Thyroid gland (tissue), 4 donors: ENCODE measurements at regions not wholly inside any gene's neighbourhood (a gene's known extent, or its start where the extent isn't known, plus 50 kb on each side); places are given as distances from the start of the nearest gene placed in this dataset.

ENCODE experiments used
- POLR2A ChIP-seq, 2 donors: fragments of 450-650 bp; IDR thresholded peaks; one replicate each; pipeline ENCODE4 v1.6.1; 2017; ENCODE audit warnings: antibody characterized with exemption in 2 of 2, mild to moderate bottlenecking in 2 of 2, moderate library complexity in 1 of 2
- TF ChIP-seq, protein P1 (sequence below), 6 experiments: fragments of 200-600 bp in 3 of 6; fragments of 450-650 bp in 3 of 6; sonication (generic) in 3 of 6; IDR thresholded peaks; one replicate each; pipeline ENCODE4 v1.5.1; 2016 to 2019; ENCODE audit warnings: antibody characterized with exemption in 6 of 6, mild to moderate bottlenecking in 2 of 6, inconsistent platforms in 1 of 6, moderate library complexity in 1 of 6

DNA sequence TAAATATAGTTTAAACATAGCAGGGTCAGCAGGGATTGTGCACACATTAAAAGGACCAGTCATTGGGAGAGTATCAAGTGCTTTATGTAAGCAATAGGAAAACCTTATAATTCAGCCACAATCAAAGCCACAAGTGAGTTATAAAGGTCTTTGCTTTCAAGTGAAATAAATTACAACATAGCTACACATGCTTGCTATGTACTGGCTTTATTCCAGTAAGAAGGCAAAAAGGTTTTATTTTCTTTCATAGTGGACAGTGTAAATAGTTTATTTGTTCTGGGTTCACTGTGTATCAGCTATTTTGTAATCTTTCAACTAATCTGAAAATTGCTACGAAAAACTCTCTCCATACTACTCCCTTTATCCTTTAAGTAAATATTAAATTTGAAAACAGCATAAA lies 691.4 kb downstream of the PCDH7 start:
- TF ChIP-seq, protein P1, sequence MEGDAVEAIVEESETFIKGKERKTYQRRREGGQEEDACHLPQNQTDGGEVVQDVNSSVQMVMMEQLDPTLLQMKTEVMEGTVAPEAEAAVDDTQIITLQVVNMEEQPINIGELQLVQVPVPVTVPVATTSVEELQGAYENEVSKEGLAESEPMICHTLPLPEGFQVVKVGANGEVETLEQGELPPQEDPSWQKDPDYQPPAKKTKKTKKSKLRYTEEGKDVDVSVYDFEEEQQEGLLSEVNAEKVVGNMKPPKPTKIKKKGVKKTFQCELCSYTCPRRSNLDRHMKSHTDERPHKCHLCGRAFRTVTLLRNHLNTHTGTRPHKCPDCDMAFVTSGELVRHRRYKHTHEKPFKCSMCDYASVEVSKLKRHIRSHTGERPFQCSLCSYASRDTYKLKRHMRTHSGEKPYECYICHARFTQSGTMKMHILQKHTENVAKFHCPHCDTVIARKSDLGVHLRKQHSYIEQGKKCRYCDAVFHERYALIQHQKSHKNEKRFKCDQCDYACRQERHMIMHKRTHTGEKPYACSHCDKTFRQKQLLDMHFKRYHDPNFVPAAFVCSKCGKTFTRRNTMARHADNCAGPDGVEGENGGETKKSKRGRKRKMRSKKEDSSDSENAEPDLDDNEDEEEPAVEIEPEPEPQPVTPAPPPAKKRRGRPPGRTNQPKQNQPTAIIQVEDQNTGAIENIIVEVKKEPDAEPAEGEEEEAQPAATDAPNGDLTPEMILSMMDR (IDR thresholded peaks at IDR 0.05), result no peak
- TF ChIP-seq POLR2A (IDR thresholded peaks at IDR 0.05), result no peak
